Sigmoid colon (tissue), 4 donors: ENCODE measurements at regions not wholly inside any gene's neighbourhood (a gene's known extent, or its start where the extent isn't known, plus 50 kb on each side); places are given as distances from the start of the nearest gene placed in this dataset.

Source experiments
- EP300 ChIP-seq, 4 donors: sonication (generic); formaldehyde crosslinking; IDR thresholded peaks; one replicate each; pipeline ENCODE4 v1.6.1; 2017; ENCODE audit warnings: antibody characterized with exemption in 4 of 4
- POLR2A ChIP-seq, 2 donors: fragments of 450-650 bp; IDR thresholded peaks; one replicate each; pipeline ENCODE4 v1.6.1; 2016; ENCODE audit warnings: antibody characterized with exemption in 2 of 2, mild to moderate bottlenecking in 2 of 2, moderate library complexity in 2 of 2
- POLR2AphosphoS5 ChIP-seq, 4 donors: sonication (generic); formaldehyde crosslinking; IDR thresholded peaks; one replicate each; pipeline ENCODE4 v1.6.1; 2017; ENCODE audit warnings: antibody characterized with exemption in 4 of 4
- TF ChIP-seq, protein P1 (sequence below), 4 experiments: fragments of 450-650 bp in 3 of 4; fragments of 200-600 bp in 1 of 4; IDR thresholded peaks; one replicate each; pipeline ENCODE4 v1.5.1; 2016 to 2019; ENCODE audit warnings: antibody characterized with exemption in 4 of 4, mild to moderate bottlenecking in 3 of 4, moderate library complexity in 2 of 4

DNA sequence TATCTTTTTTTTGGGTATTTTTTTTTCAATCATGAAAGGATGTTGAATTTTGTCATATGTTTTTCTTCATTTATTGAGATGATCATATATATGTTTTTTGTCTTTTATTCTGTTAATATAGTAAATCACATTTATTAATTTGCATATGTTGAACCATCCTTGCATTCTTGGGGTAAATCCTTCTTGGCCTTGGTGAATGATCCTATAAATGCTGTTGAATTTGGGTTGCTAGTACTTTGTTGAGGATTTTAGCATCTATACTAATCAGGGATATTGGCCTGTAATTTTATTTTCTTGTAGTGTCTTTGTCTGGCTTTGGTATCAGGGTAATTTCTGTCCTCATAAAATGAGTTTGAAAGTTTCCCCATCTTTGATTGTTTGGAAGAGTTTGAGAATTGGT, 199.9 kb downstream of the B3GLCT start:
- TF ChIP-seq, protein P1, sequence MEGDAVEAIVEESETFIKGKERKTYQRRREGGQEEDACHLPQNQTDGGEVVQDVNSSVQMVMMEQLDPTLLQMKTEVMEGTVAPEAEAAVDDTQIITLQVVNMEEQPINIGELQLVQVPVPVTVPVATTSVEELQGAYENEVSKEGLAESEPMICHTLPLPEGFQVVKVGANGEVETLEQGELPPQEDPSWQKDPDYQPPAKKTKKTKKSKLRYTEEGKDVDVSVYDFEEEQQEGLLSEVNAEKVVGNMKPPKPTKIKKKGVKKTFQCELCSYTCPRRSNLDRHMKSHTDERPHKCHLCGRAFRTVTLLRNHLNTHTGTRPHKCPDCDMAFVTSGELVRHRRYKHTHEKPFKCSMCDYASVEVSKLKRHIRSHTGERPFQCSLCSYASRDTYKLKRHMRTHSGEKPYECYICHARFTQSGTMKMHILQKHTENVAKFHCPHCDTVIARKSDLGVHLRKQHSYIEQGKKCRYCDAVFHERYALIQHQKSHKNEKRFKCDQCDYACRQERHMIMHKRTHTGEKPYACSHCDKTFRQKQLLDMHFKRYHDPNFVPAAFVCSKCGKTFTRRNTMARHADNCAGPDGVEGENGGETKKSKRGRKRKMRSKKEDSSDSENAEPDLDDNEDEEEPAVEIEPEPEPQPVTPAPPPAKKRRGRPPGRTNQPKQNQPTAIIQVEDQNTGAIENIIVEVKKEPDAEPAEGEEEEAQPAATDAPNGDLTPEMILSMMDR (IDR thresholded peaks at IDR 0.05) = no peak
- no peak for TF ChIP-seq POLR2A (IDR thresholded peaks at IDR 0.05)
- no peak for TF ChIP-seq POLR2AphosphoS5 (IDR thresholded peaks at IDR 0.05)
- no peak for TF ChIP-seq EP300 (IDR thresholded peaks at IDR 0.05)
